Right lung (tissue), 2 donors: ENCODE measurements at regions not wholly inside any gene's neighbourhood (a gene's known extent, or its start where the extent isn't known, plus 50 kb on each side); places are given as distances from the start of the nearest gene placed in this dataset.

ENCODE experiments used
- DNase-seq, 2 donors: peaks; one replicate each; pipeline ENCODE4 v3.0.0-alpha.2; 2013

DNA sequence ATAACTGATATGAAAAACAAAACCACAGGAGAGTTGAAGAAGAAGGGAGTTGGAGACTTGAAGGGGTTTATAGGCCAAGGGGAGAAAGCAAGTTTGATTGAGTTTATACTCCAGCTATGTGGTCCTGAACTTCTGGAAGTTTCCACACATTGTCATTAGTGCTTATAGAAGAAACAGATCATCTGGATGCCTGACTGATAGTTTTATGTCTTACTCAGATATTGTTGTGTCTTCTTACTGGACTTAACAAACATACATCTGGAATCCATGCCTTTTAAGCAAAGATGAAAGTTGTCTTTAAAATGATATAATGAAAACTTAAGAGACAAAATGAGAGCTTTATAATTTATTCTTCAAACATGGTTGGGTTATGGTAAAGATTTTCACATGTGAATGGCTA is 101.3 kb upstream of the FZD8 start:
- no peak for DNase-seq

- DNase-seq: no peak
These were observed 97.9 kb upstream of the FZD8 start for GRCh38 chr10:35739998-35740397.

- no peak for DNase-seq
These were observed 93.3 kb upstream of the FZD8 start for GRCh38 chr10:35735412-35735811.

DNA sequence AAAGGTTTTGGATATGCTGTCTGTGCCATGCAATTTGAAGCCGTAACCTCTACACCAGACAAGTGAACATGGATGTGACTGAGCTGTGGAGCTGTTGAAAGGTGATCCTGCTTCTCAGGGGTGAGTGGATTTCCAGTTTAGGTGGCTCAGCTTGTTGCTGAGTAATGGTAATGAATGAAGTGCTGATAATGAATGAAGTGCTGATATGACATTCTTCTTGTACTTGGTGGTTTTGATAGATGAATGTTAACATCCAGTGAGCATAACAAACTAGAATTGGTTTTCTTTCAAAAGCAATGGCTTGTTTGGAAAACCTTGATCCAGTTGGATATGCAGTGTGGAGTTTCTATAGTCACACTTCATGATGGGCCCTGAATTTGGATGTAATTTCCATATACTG is 89.7 kb upstream of the FZD8 start:
- DNase-seq: no peak

DNA sequence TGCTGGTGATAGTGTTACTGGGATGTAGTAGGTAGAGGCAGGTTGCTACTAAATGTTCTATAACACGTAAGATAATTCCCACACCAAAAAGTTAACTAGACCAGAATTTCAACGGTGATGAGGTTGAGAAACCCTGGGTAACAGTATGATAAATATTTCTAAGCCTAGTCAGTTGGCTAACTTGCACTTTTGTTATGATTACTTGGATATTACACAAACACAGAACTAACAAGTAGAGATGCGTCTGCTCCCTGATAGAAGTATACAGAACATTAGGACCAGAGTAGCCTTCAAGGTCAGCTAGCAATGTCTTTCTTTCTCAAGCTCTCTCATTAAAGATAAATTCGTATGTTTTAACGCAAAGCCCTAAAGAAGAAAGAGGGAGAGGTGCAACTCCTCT is 86.2 kb upstream of the FZD8 start:
- no peak for DNase-seq

- DNase-seq: no peak
These were observed 84.8 kb upstream of the FZD8 start for GRCh38 chr10:35726846-35727245.

DNA sequence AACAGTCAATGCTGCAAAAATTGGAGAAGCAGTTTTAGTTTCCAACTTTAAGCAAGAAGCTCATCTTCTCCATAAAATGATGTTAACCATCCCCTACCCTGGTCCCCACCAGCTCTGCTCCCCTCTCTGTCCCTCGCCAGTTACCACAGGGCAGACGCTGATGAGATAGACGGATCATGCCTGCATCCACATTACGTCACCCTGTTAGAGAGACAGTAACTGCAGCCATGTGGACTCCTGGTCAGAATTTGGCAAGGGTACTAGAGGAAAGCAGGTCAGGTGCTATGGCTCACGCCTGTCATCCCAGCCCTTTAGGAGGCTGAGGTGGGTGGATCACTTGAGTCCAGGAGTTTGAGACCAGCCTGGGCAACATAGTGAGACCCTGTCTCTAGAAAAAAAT is 81.9 kb upstream of the FZD8 start:
- no peak for DNase-seq

DNA sequence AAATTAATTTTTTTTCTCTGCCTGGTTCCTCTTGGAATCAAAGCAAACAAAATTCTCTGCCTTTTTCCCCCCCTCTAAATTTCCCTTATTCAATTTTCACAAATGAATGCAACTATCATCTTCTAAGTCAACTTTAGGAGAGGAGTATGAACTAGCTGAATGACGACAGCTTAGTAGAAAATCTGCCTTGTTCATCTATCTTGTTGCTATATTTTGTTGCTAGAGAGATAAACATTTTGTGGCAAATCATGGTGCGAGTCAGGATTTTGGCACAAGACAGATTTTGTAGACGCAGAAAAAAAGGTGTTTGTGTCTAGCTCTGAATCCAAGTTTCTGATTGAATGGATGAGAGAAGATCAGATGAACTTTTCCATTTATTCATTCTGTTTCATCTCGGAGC is 81.0 kb upstream of the FZD8 start:
- DNase-seq: no peak

DNA sequence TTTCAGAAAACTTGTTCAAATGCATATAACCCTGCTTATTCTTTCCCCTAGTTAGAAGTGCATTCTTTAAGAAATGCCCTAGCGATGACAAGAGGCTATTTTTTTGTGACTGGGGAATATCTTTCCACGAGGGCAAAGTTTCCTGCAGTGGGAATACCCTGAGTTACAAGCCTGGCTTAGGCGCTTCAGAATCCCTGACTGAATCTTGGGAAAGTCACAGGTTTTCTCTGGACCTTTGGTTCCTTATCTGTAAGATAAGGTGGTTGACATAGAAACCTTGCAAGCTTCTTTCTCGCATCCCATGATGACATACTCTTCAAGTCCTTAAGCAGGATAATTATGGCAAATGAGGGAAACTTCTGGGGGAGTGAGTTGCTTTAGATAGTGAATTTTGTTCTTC is 80.5 kb upstream of the FZD8 start:
- no peak for DNase-seq

DNA sequence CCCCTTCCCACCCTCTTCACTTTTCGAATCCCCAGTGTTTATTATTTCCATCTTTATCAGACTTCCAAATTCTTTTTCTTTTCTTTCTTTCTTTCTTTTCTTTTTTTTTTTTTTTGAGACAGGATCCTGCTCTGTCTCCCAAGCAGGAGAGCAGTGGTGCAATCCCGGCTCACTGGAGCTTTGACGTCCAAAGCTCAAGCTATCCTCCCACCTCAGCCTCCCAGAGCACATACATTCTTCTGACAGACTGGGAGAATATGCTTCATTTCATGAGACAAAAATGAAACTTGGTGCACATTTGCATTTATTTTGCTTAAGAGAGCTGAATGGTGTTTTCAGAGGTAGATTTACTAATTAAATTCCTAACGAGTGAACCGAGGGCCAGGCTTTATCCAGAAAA is 80.1 kb upstream of the FZD8 start:
- DNase-seq: no peak

GRCh38 chr10:35720366-35720765 is 78.3 kb upstream of the FZD8 start:
- DNase-seq: no peak

DNA sequence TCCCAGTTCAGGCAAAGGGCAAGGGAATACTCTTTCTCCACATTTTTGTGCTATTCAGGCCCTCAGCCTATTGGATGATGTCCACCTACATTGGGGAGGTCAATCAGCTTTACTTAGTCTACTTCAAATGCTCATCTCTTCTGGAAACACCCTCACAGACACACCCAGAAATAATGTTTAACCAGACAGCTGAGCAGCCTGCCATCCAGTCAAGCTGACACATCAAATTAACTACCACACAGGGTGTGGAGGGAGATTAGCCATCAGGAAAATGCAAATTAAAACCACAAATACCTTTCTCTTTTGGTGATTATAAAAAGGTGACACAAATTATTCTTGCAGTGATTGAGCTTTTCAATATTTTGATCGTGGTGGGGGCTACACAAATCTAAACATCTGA is 74.7 kb upstream of the FZD8 start:
- no peak for DNase-seq

GRCh38 chr10:35712486-35712885 is 70.4 kb upstream of the FZD8 start:
- no peak for DNase-seq

DNA sequence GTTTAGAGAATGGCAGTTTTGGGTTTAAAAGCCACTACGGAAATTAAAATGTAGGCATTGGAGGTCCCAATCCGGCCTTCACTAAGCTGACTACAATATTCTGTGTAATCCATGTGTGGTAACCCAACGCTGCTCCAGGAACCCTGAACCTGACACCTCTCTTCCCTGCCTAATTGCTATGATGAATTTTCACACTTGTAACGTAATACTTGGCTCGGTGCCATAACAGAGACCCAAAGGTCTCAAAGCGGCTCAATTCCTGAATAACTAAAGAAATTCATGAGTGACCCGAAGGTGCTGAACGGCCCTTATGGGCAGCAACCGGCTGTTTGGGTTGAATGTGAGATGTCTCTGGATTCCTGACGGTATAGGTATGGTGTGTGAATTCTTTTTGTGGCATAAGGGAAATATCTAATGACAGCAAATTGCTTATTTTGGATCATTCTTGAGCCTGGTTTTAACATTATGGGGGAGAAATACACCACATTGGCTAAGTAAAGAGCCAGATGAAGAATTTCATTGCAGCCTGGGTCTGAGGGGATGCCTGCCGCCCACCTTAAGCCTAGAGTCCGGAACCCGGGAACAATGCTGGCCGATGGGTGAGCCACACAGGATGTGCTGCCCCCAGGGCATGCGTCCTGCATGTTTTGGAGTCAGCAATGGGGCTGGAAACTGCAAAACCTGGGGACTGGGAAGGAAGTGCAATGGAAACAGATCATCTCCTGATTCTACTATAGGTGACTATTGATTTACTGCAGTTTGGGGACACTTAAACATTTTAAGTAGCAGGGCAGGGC is 69.7 kb upstream of the FZD8 start:
- no peak for DNase-seq

GRCh38 chr10:35707642-35708425 is 65.7 kb upstream of the FZD8 start:
- no peak for DNase-seq

GRCh38 chr10:35706959-35707358 is 64.9 kb upstream of the FZD8 start:
- DNase-seq: no peak

DNA sequence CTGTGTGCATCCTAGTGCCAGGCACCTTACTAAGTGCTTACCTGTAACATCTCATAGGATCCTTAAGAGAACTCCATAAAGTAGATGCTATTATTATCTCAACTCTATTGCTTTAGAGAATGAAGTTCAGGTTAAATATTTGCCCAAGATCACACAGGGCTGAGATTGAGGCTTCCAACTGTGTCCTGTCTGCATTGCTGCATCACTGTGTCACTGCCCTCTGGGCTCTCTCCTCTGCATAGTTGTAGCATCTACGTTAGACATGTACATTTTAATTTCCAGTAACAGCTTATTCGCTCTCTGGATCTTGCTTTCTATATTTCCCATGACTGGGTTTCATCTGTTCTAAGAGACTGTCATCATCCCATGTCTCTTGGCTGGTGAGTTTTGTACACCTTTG is 63.6 kb upstream of the FZD8 start:
- DNase-seq: no peak

- no peak for DNase-seq
These were observed 63.0 kb upstream of the FZD8 start for GRCh38 chr10:35705051-35705450.

- DNase-seq: no peak
These were observed 62.3 kb upstream of the FZD8 start for GRCh38 chr10:35704401-35704800.

- DNase-seq: no peak
These were observed 58.4 kb upstream of the FZD8 start for GRCh38 chr10:35700487-35700882.

GRCh38 chr10:35699848-35700486 is 57.9 kb upstream of the FZD8 start:
- DNase-seq: no peak

- no peak for DNase-seq
These were observed 54.5 kb upstream of the FZD8 start for GRCh38 chr10:35696392-35697287.
